ENCODE measurements at regions not wholly inside any gene's neighbourhood (a gene's known extent, or its start where the extent isn't known, plus 50 kb on each side); places are given as distances from the start of the nearest gene placed in this dataset.

- no peak for DNase-seq
Measured at GRCh38 chr16:64532691-64533090, 589.2 kb downstream of the CDH11 start.

- DNase-seq, result no peak
Measured at GRCh38 chr16:64532117-64532516, 589.7 kb downstream of the CDH11 start.

GRCh38 chr16:64531401-64531800 lies 590.5 kb downstream of the CDH11 start:
- no peak for DNase-seq

GRCh38 chr16:64522548-64522947 lies 599.3 kb downstream of the CDH11 start:
- DNase-seq, result no peak

- no peak for DNase-seq
Measured at GRCh38 chr16:64513871-64514270, 608.0 kb downstream of the CDH11 start.

- DNase-seq, result no peak
Measured at GRCh38 chr16:64507240-64508024, 614.4 kb downstream of the CDH11 start.

- DNase-seq, result no peak
Measured at GRCh38 chr16:64499211-64499610, 622.7 kb downstream of the CDH11 start.

- DNase-seq, result no peak
Measured at GRCh38 chr16:64498363-64498762, 623.5 kb downstream of the CDH11 start.

GRCh38 chr16:64493709-64494108 lies 628.2 kb downstream of the CDH11 start:
- no peak for DNase-seq

- DNase-seq, result no peak
Measured at GRCh38 chr16:64489449-64489848, 632.4 kb downstream of the CDH11 start.

GRCh38 chr16:64486561-64486960 lies 635.3 kb downstream of the CDH11 start:
- no peak for DNase-seq

- DNase-seq, result no peak
Measured at GRCh38 chr16:64481497-64481896, 640.4 kb downstream of the CDH11 start.

- DNase-seq, result no peak
Measured at GRCh38 chr16:64478252-64478906, 643.5 kb downstream of the CDH11 start.

- no peak for DNase-seq
Measured at GRCh38 chr16:64475627-64476351, 646.1 kb downstream of the CDH11 start.

- DNase-seq, result no peak
Measured at GRCh38 chr16:64470916-64471315, 650.9 kb downstream of the CDH11 start.

GRCh38 chr16:64469906-64470702 lies 651.8 kb downstream of the CDH11 start:
- DNase-seq, result no peak

GRCh38 chr16:64469351-64469750 lies 652.5 kb downstream of the CDH11 start:
- DNase-seq, result no peak

- no peak for DNase-seq
Measured at GRCh38 chr16:64468515-64469090, 653.3 kb downstream of the CDH11 start.

GRCh38 chr16:64459821-64460220 lies 662.0 kb downstream of the CDH11 start:
- no peak for DNase-seq

GRCh38 chr16:64459402-64459801 lies 662.5 kb downstream of the CDH11 start:
- DNase-seq, result no peak

GRCh38 chr16:64455275-64455674 lies 666.6 kb downstream of the CDH11 start:
- DNase-seq, result no peak

GRCh38 chr16:64453646-64454045 lies 668.2 kb downstream of the CDH11 start:
- no peak for DNase-seq

- DNase-seq, result no peak
Measured at GRCh38 chr16:64452446-64452845, 669.4 kb downstream of the CDH11 start.

Measured in stimulated activated CD4-positive, alpha-beta T cell treated with anti-CD3 and anti-CD28 coated beads, Interleukin-4, amount 100 ng/mL, for 4 hours (primary cell).